Subcutaneous abdominal adipose tissue (tissue), 5 donors: ENCODE measurements at regions not wholly inside any gene's neighbourhood (a gene's known extent, or its start where the extent isn't known, plus 50 kb on each side); places are given as distances from the start of the nearest gene placed in this dataset.

Experiments used
- H3K27ac ChIP-seq: one replicate; pipeline ENCODE4 v1.7.0; 2013; ENCODE audit warnings: low read depth, mild to moderate bottlenecking, inconsistent platforms, low read length, moderate library complexity
- H3K27me3 ChIP-seq, 5 donors: one replicate each; pipeline ENCODE4 v1.7.0; 2013; ENCODE audit warnings: low read length in 5 of 5, inconsistent platforms in 1 of 5; ENCODE audit not compliant: control insufficient read depth in 5 of 5, insufficient read depth in 4 of 5
- H3K36me3 ChIP-seq, 5 donors: one replicate each; pipeline ENCODE4 v1.7.0; 2013; ENCODE audit warnings: low read length in 5 of 5; ENCODE audit not compliant: control insufficient read depth in 5 of 5, insufficient read depth in 5 of 5
- H3K4me1 ChIP-seq, 5 donors: one replicate each; pipeline ENCODE4 v1.7.0; 2013; ENCODE audit warnings: low read length in 5 of 5, mild to moderate bottlenecking in 3 of 5, moderate library complexity in 1 of 5; ENCODE audit not compliant: control insufficient read depth in 5 of 5, insufficient read depth in 5 of 5
- H3K4me3 ChIP-seq, 5 donors: one replicate each; pipeline ENCODE4 v1.7.0; 2013; ENCODE audit warnings: low read length in 5 of 5, low read depth in 1 of 5
- H3K9ac ChIP-seq, 5 donors: one replicate each; pipeline ENCODE4 v1.7.0; 2013; ENCODE audit warnings: low read length in 5 of 5, mild to moderate bottlenecking in 4 of 5, moderate library complexity in 3 of 5
- H3K9me3 ChIP-seq, 5 donors: one replicate each; pipeline ENCODE4 v1.7.0; 2013; ENCODE audit warnings: low read length in 5 of 5; ENCODE audit not compliant: control insufficient read depth in 5 of 5
- donor health status: healthy.
- donor health status: healthy.
- donor health status: healthy.
- donor health status: healthy.
- donor health status: healthy.

DNA sequence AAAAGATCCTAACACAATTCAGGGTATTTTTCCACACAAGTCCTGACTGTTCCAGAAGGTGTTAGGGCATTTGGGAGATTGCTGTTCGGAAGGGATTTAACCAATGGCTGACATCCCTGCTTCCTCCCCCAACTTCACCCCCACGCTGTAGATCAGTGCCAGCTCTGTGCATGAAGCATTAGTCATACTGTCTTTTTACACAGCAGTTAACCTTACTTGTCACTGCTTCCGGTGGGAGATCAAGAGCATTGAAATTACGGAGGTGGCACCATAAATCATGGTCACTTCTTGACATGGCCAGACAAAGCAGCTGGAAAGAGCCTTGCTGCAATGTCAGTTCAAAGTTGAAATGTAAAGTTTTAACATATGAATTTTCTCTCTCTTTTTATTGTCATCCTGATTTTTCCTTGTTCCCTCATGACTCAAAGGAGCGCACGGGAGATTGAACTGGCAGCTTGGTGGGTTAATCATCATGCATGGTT, 70.2 kb downstream of the HRH4 start:
- no peak overlapping the region for H3K27ac ChIP-seq
- no peaks in the 10 kb centered on the region for H3K9me3 ChIP-seq
- no peaks in the 10 kb centered on the region for H3K36me3 ChIP-seq
- H3K27me3 ChIP-seq: peaks cover 0 to 23% (median 8%) of the 10 kb centered on the region in 5 donors
- peaks cover 0 to 5% (median 0%) of the 10 kb centered on the region in 5 donors for H3K4me1 ChIP-seq
- no peak overlapping the region for H3K9ac ChIP-seq
- no peak overlapping the region for H3K4me3 ChIP-seq

DNA sequence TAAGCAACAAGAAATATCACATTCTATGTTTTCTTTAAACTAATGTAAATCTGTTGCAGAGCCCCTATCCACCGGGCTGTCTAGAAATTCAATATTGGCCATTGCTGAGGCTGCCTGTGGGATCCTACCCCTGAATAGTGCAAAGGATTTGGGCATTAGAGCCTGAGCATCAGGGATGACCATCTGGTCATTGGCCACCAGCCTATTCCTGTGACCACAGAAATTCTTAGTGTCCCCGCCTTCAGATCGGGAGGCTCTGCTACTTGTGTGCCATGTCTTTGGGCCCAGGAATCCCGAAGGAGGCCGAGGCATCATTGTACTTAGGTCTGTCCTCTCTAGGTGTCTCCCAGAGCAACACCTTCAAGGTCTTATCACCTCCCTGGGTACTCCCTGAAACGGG, 73.8 kb downstream of the HRH4 start:
- Histone ChIP-seq H3K4me1 (peaks cover 0 to 5% (median 0%) of the 10 kb centered on the region in 5 donors), H3K9me3 (no peaks in the 10 kb centered on the region), H3K9ac (no peak overlapping the region), H3K27me3 (peaks cover 0 to 18% (median 11%) of the 10 kb centered on the region in 5 donors), H3K27ac (no peak overlapping the region), H3K4me3 (no peak overlapping the region), H3K36me3 (no peaks in the 10 kb centered on the region)

DNA sequence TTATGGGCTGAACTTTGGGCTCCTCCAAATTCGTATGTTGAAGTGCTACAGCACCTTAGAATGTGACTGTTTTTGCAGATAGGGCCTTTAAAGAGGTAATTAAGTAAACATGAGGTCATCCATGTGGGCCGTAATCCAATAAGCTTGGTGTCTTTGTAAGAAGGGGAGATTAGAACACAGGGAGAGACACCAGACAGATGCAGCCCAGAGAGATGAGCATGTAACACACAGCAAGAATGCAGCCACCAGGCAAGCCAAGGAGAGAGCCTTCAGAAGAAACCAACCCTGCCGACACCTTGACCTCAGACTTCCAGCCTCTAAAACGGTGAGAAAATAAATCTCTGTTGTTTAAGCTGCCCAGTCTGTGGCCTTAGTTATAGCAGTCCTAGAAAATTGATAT, 74.3 kb downstream of the HRH4 start:
- Histone ChIP-seq H3K9ac (no peak overlapping the region), H3K27me3 (peaks cover 0 to 18% (median 11%) of the 10 kb centered on the region in 5 donors), H3K27ac (no peak overlapping the region), H3K4me1 (peaks cover 0 to 5% (median 0%) of the 10 kb centered on the region in 5 donors), H3K9me3 (no peaks in the 10 kb centered on the region), H3K36me3 (no peaks in the 10 kb centered on the region), H3K4me3 (no peak overlapping the region)

DNA sequence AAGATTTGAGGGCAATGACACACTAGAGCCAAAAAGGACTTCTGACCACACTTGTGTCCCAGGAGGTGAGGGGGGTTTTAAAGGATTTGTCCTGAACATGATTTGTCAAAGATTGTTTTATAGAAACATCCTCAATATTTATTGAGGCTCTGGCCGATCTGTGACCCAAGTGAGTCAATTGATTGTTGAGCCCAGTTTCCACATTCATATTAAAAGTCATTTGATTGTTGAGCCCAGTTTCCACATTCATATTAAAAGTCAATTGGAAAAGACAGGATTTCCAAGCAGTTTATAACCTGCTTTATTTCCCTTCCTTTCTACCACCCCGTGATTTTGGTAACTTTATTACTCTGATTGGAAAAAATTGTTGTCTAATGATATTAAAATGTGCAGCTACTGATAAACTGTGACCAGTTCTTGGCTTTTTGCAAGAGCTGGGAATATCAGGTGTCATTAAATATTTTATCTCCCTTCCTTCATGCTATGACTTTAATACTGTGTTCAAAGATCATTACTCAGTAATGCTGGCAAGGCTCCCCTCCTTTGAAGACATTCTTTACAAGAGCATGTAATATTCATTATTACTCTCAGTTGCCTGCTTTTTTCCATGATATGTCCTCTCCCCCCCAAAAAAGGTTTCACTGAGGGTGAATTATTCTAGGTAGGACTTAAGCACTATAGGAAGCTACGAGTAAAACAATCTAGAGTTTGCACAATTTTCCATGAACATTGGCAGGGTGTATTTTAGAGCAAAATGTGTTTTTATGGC, 75.3 kb downstream of the HRH4 start:
- Histone ChIP-seq H3K36me3 (no peaks in the 10 kb centered on the region), H3K9me3 (no peaks in the 10 kb centered on the region), H3K27ac (no peak overlapping the region), H3K27me3 (peaks cover 0 to 13% (median 11%) of the 10 kb centered on the region in 5 donors), H3K4me3 (no peak overlapping the region), H3K4me1 (peaks cover 0 to under 1% (median 0%) of the 10 kb centered on the region in 5 donors), H3K9ac (no peak overlapping the region)

DNA sequence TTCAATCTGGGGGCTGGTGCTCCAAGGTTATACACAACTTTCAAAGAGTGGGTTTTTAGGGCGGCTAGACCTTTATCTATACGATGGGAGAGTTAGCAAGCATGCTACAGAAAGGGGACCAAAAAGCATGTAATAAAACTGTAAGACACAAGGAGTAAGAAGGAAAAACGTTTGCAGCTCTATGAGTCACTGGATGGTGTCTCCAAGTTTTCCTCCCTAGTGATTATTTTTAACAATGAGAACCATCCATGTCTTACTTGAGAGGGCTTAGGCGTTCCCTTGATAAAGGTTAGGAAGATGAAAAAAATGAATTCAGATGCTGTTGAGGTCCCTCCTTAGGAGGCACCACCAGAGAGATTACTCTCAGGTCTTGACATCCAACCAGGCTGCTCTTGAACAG, 75.9 kb downstream of the HRH4 start:
- Histone ChIP-seq H3K4me1 (no peaks in the 10 kb centered on the region), H3K9ac (no peak overlapping the region), H3K27ac (no peak overlapping the region), H3K4me3 (no peak overlapping the region), H3K9me3 (no peaks in the 10 kb centered on the region), H3K36me3 (no peaks in the 10 kb centered on the region), H3K27me3 (peaks cover 0 to 13% (median 11%) of the 10 kb centered on the region in 5 donors)

DNA sequence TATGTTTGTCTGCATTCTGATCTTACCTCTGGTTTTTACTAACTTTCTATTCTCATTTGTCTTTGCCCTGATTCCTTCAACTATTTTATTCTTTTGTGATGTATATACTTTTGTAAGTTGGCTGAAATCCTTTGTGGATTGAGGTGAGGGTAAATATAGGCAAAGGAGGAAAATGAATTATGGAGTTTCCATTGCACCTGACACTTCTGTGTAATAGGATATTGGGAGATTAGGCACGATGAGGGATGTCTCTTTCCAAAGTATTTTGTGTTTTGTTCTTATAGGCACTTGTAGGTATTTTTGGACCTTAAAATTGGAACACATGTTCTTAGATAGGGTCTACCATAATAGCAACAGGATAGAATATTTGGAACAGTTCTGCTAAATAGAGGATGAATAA, 76.4 kb downstream of the HRH4 start:
- Histone ChIP-seq H3K9ac (no peak overlapping the region), H3K27ac (no peak overlapping the region), H3K27me3 (peaks cover 0 to 13% (median 11%) of the 10 kb centered on the region in 5 donors), H3K4me1 (no peaks in the 10 kb centered on the region), H3K36me3 (no peaks in the 10 kb centered on the region), H3K9me3 (no peaks in the 10 kb centered on the region), H3K4me3 (no peak overlapping the region)

DNA sequence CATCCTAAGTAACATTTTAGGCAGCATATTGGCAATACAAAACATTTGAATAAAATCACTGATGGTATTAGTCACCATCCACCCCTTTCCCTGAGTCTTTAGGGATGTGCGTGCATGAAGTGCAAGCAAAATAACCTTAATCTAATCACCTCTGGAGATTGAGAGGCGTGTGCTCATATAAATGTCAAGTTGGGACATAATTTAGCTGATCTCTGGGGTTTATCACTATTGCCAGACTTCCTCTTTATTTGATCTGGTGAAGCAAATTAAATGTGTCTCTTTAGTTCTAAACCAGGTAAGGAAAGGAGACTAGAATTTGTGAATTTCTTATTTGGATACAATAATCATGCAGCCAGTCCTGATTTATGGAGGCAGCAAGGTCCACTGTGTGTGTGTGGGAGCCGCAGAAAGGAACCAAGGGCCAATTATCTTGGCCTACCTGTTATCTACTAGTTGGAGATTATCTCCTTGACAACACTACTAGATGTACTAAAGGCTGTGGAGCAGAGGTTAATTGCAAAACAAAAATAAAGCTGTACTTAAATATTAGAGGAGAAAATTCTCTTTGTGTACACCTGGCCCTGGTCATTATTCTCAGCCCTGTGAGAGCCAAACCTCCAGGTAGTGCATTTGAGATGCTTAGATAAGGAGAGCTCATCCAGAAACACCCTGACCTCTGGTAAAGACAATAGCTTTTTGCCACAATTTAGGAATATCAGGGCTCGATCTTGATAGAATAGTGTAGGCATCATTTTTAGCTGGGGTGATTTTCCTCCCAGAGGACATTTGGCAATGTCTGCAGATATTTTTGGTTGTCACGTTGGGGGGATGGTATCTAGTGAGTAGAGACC, 78.2 kb downstream of the HRH4 start:
- H3K36me3 ChIP-seq: no peaks in the 10 kb centered on the region
- no peak overlapping the region for H3K9ac ChIP-seq
- H3K4me1 ChIP-seq: no peaks in the 10 kb centered on the region
- H3K27me3 ChIP-seq: peaks cover 0 to 11% (median 7%) of the 10 kb centered on the region in 5 donors
- H3K9me3 ChIP-seq: no peaks in the 10 kb centered on the region
- no peak overlapping the region for H3K27ac ChIP-seq
- no peak overlapping the region for H3K4me3 ChIP-seq

DNA sequence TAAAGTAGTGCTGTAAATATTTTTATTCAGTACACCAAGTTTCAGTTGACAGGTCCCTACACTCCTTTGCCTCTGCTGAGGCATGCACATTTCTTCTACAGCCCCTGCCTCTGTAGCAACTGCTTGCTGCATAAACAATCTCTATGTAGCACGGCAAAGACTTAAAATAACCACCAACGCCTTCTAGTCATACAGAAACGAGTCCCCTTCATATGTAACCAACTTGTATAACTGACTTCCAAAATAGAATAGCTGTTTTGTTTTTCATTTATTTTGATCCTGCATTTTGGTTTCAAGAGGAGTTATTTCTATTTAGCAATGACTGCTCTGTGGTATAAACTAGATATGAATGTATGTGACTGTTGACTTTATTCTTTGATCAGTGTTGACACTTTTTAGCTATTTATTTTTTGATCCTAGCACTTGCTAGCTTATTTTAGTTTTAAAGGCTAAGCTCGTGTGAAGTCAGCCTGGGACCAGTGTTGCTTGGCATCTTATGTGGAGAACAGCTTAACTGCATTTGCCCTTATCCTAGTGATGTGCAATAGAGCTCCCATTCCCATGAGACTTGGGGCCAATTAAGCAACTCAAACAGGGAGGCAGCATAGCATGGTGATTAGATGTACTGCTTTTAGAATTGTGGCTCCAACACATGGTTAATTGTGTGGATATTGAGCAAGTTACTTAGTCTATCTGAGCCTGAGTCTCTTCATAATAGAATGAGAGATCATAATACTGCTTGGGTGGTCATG, 79.6 kb downstream of the HRH4 start:
- no peak overlapping the region for H3K9ac ChIP-seq
- no peak overlapping the region for H3K4me3 ChIP-seq
- no peaks in the 10 kb centered on the region for H3K36me3 ChIP-seq
- H3K9me3 ChIP-seq: no peaks in the 10 kb centered on the region
- no peaks in the 10 kb centered on the region for H3K4me1 ChIP-seq
- no peak overlapping the region for H3K27ac ChIP-seq
- peaks cover 0 to 6% (median 2%) of the 10 kb centered on the region in 5 donors for H3K27me3 ChIP-seq

DNA sequence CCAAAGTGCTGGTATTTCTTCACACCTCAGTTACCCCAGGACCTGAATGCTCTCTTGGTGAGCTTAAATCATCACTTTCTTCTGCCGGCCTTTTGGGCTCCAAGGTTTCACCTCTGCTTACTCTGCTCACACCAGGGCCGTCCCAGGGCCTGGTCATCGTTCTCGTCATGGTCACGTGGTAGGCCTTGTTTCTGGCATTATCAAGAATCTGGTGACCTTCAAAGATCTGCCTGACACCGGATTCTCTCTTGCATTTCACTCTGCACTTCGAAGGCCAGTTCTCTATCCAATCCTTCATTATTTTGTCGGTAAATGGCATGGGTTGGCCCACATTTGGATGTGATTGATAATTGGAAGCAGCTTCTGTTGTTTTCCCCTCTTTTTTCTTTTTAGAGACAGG, 80.5 kb downstream of the HRH4 start:
- H3K27ac ChIP-seq: no peak overlapping the region
- H3K4me3 ChIP-seq: no peak overlapping the region
- H3K9me3 ChIP-seq: no peaks in the 10 kb centered on the region
- H3K36me3 ChIP-seq: no peaks in the 10 kb centered on the region
- H3K27me3 ChIP-seq: peaks cover 0 to 6% (median 0%) of the 10 kb centered on the region in 5 donors
- H3K9ac ChIP-seq: no peak overlapping the region
- no peaks in the 10 kb centered on the region for H3K4me1 ChIP-seq
